NT2/D1 (cell line): ENCODE measurements at regions not wholly inside any gene's neighbourhood (a gene's known extent, or its start where the extent isn't known, plus 50 kb on each side); places are given as distances from the start of the nearest gene placed in this dataset.

Experiments
- SUZ12 ChIP-seq: IDR thresholded peaks from 2 replicates; pipeline ENCODE4 v1.6.1; 2011; ENCODE audit not compliant: insufficient read length, insufficient read depth; ENCODE audit errors: extremely low read depth
- YY1 ChIP-seq: IDR thresholded peaks from 2 replicates; pipeline ENCODE4 v1.6.1; 2011; ENCODE audit not compliant: insufficient read length, insufficient read depth
- ZNF274 ChIP-seq: IDR thresholded peaks from 2 replicates; pipeline ENCODE4 v1.6.1; 2011; ENCODE audit warnings: mild to moderate bottlenecking, low read depth, low read length

GRCh38 chr4:78662658-78663057 lies 111.1 kb downstream of the ANXA3 start:
- TF ChIP-seq YY1 (no peak), SUZ12 (no peak), ZNF274 (no peak)
